BLaER1 treated with 17β-estradiol and CSF1 and Interleukin-3, amounts not matched to agents 10 nM and 100 nM (cell line): ENCODE measurements at regions not wholly inside any gene's neighbourhood (a gene's known extent, or its start where the extent isn't known, plus 50 kb on each side); places are given as distances from the start of the nearest gene placed in this dataset.

ENCODE experiments used
- H3K27ac ChIP-seq, 11 experiments: shearing (Covaris generic); formaldehyde crosslinking; 2 replicates each; pipeline ENCODE4 v1.8.1; 2022
- H3K27me3 ChIP-seq, 11 experiments: shearing (Covaris generic); formaldehyde crosslinking; 2 replicates each; pipeline ENCODE4 v1.8.1; 2022
- H3K36me3 ChIP-seq, 11 experiments: shearing (Covaris generic); formaldehyde crosslinking; 2 replicates each; pipeline ENCODE4 v1.8.1; 2022
- H3K4me1 ChIP-seq, 10 experiments: shearing (Covaris generic); formaldehyde crosslinking; 2 replicates each; pipeline ENCODE4 v1.8.1; 2022
- H3K4me2 ChIP-seq, 11 experiments: shearing (Covaris generic); formaldehyde crosslinking; 2 replicates each; pipeline ENCODE4 v1.8.1; 2022
- H3K4me3 ChIP-seq, 10 experiments: shearing (Covaris generic); formaldehyde crosslinking; 2 replicates each; pipeline ENCODE4 v1.8.1; 2022
- H3K9ac ChIP-seq, 11 experiments: shearing (Covaris generic); formaldehyde crosslinking; 2 replicates each; pipeline ENCODE4 v1.8.1; 2022
- H3K9me3 ChIP-seq, 11 experiments: shearing (Covaris generic); formaldehyde crosslinking; replicated peaks in 1 of 11; 2 replicates each; pipeline ENCODE4 v1.8.1; 2022
- H4K20me1 ChIP-seq, 11 experiments: shearing (Covaris generic); formaldehyde crosslinking; 2 replicates each; pipeline ENCODE4 v1.8.1; 2022
- Cebpa-rat ChIP-seq, 11 experiments: shearing (Covaris generic); IDR thresholded peaks; 2 replicates each; pipeline ENCODE4 v1.8.1; 2022

GRCh38 chr4:146022541-146022940 is 83.9 kb upstream of the ZNF827 start:
- Histone ChIP-seq H4K20me1 (no peaks in the 10 kb centered on the region), H3K4me3 (no peak overlapping the region), H3K9ac (no peak overlapping the region), H3K4me1 (no peaks in the 10 kb centered on the region), H3K9me3 (no peaks in the 10 kb centered on the region), H3K27me3 (no peaks in the 10 kb centered on the region), H3K36me3 (no peaks in the 10 kb centered on the region), H3K27ac (no peak overlapping the region), H3K4me2 (no peak overlapping the region)
- peak in 2 of 11 experiments; percentile 11 to 56; a peak in 2 of 22 replicates for TF ChIP-seq Cebpa-rat (IDR thresholded peaks at IDR 0.05)

GRCh38 chr4:146018247-146018646 is 79.6 kb upstream of the ZNF827 start:
- H3K4me3 ChIP-seq: no peak overlapping the region
- no peak overlapping the region for H3K9ac ChIP-seq
- no peaks in the 10 kb centered on the region for H3K4me1 ChIP-seq
- no peak overlapping the region for H3K4me2 ChIP-seq
- no peak for TF ChIP-seq Cebpa-rat (IDR thresholded peaks at IDR 0.05)
- H3K27ac ChIP-seq: no peak overlapping the region
- H4K20me1 ChIP-seq: no peaks in the 10 kb centered on the region
- no peaks in the 10 kb centered on the region for H3K36me3 ChIP-seq
- no peaks in the 10 kb centered on the region for H3K27me3 ChIP-seq
- H3K9me3 ChIP-seq: no peaks in the 10 kb centered on the region

GRCh38 chr4:146004730-146005129 is 66.1 kb upstream of the ZNF827 start:
- Histone ChIP-seq H3K36me3 (no peaks in the 10 kb centered on the region), H3K27me3 (no peaks in the 10 kb centered on the region), H3K27ac (no peak overlapping the region), H4K20me1 (no peaks in the 10 kb centered on the region), H3K4me1 (peaks cover 0 to 4% (median 0%) of the 10 kb centered on the region in 10 experiments; a peak in 1 of 20 replicates), H3K4me2 (no peak overlapping the region), H3K9me3 (peaks cover 11 to 21% (median 13%) of the 10 kb centered on the region in 11 experiments), H3K4me3 (no peak overlapping the region), H3K9ac (no peak overlapping the region)
- no peak for TF ChIP-seq Cebpa-rat (IDR thresholded peaks at IDR 0.05)

GRCh38 chr4:145988628-145989027 is 50.0 kb upstream of the ZNF827 start:
- TF ChIP-seq Cebpa-rat (IDR thresholded peaks at IDR 0.05): no peak
- Histone ChIP-seq H3K9me3 (no peaks in the 10 kb centered on the region), H3K4me2 (no peak overlapping the region), H4K20me1 (no peaks in the 10 kb centered on the region), H3K4me1 (no peaks in the 10 kb centered on the region), H3K27me3 (no peaks in the 10 kb centered on the region), H3K4me3 (no peak overlapping the region), H3K27ac (no peak overlapping the region), H3K9ac (no peak overlapping the region), H3K36me3 (no peaks in the 10 kb centered on the region)
